Endodermal cell (in vitro differentiated cells): ENCODE measurements at regions not wholly inside any gene's neighbourhood (a gene's known extent, or its start where the extent isn't known, plus 50 kb on each side); places are given as distances from the start of the nearest gene placed in this dataset.

Experiments used
- DNase-seq: peaks from one replicate; pipeline ENCODE4 v3.0.0-alpha.2; 2017
- H3K27ac ChIP-seq: 2 replicates; pipeline ENCODE4 v1.5.1; 2013; ENCODE audit warnings: mild to moderate bottlenecking, low read depth, low read length, moderate library complexity
- H3K27me3 ChIP-seq: 2 replicates; pipeline ENCODE4 v1.6.1; 2013; ENCODE audit warnings: mild to moderate bottlenecking, low read length, moderate library complexity; ENCODE audit not compliant: insufficient read depth, control insufficient read depth, poor library complexity, severe bottlenecking
- H3K36me3 ChIP-seq: 2 replicates; pipeline ENCODE4 v1.7.0; 2013; ENCODE audit warnings: mild to moderate bottlenecking, low read length, moderate library complexity; ENCODE audit not compliant: control insufficient read depth, insufficient read depth
- H3K4me1 ChIP-seq: one replicate; pipeline ENCODE4 v1.7.0; 2013; ENCODE audit warnings: low read length; ENCODE audit not compliant: control insufficient read depth, insufficient read depth
- H3K4me3 ChIP-seq: 2 replicates; pipeline ENCODE4 v1.5.1; 2013; ENCODE audit warnings: mild to moderate bottlenecking, low read length, moderate library complexity
- H3K9ac ChIP-seq: 2 replicates; pipeline ENCODE4 v1.6.1; 2013; ENCODE audit warnings: mild to moderate bottlenecking, low read length, moderate library complexity; ENCODE audit not compliant: poor library complexity, severe bottlenecking; ENCODE audit errors: extremely low read depth
- H3K9me3 ChIP-seq: 2 replicates; pipeline ENCODE4 v1.6.1; 2013; ENCODE audit warnings: mild to moderate bottlenecking, low read length, moderate library complexity; ENCODE audit not compliant: control insufficient read depth
- H3K27ac Mint-ChIP-seq: 2 replicates; pipeline ENCODE4 v1.8.0; 2020; ENCODE audit warnings: mixed read lengths
- H3K27me3 Mint-ChIP-seq: 2 replicates; pipeline ENCODE4 v1.8.0; 2021; ENCODE audit warnings: mild to moderate bottlenecking, mixed read lengths; ENCODE audit not compliant: insufficient read depth
- H3K36me3 Mint-ChIP-seq: 2 replicates; pipeline ENCODE4 v1.8.0; 2020; ENCODE audit warnings: low read depth, mixed read lengths
- H3K4me1 Mint-ChIP-seq: 2 replicates; pipeline ENCODE4 v1.8.0; 2020; ENCODE audit warnings: mixed read lengths
- H3K4me3 Mint-ChIP-seq: 2 replicates; pipeline ENCODE4 v1.8.0; 2020; ENCODE audit warnings: mild to moderate bottlenecking, moderate library complexity, mixed read lengths
- H3K9me3 Mint-ChIP-seq: 2 replicates; pipeline ENCODE4 v1.8.0; 2020; ENCODE audit warnings: mild to moderate bottlenecking, mixed read lengths
- WGBS, 2 experiments: methylation state at CpG; one replicate each; pipeline versions ENCODE4 v1.1.5 to v1.1.7; 2013; ENCODE audit warnings: missing lambda C conversion rate in 2 of 2, mixed read lengths in 1 of 2; ENCODE audit not compliant: insufficient coverage in 1 of 2, insufficient read length in 1 of 2; 5-methylcytosine and 5-hydroxymethylcytosine counted together
- TF ChIP-seq, protein P1 (sequence below): fragments of 200-600 bp; sonication (generic); conservative IDR thresholded peaks from 2 replicates; pipeline ENCODE4 v1.5.0; 2021; ENCODE audit warnings: antibody characterized with exemption, mild to moderate bottlenecking

- Histone ChIP-seq H3K9me3 (peaks cover 27% of the 10 kb centered on the region), H3K36me3 (no peaks in the 10 kb centered on the region), H3K27ac (no peak overlapping the region), H3K4me1 (no peaks in the 10 kb centered on the region), H3K9ac (no peak overlapping the region), H3K27me3 (peaks cover 15% of the 10 kb centered on the region), H3K4me3 (no peak overlapping the region)
- peaks cover 28% of the 10 kb centered on the region for H3K9me3 Mint-ChIP-seq
- H3K27ac Mint-ChIP-seq: no peak overlapping the region
- H3K4me1 Mint-ChIP-seq: no peaks in the 10 kb centered on the region
- WGBS, 2 experiments: 75 to 93% methylated on average over 1 to 2 of the region's 2 CpGs
- H3K4me3 Mint-ChIP-seq: no peak overlapping the region
- DNase-seq: no peak
- TF ChIP-seq, protein P1, sequence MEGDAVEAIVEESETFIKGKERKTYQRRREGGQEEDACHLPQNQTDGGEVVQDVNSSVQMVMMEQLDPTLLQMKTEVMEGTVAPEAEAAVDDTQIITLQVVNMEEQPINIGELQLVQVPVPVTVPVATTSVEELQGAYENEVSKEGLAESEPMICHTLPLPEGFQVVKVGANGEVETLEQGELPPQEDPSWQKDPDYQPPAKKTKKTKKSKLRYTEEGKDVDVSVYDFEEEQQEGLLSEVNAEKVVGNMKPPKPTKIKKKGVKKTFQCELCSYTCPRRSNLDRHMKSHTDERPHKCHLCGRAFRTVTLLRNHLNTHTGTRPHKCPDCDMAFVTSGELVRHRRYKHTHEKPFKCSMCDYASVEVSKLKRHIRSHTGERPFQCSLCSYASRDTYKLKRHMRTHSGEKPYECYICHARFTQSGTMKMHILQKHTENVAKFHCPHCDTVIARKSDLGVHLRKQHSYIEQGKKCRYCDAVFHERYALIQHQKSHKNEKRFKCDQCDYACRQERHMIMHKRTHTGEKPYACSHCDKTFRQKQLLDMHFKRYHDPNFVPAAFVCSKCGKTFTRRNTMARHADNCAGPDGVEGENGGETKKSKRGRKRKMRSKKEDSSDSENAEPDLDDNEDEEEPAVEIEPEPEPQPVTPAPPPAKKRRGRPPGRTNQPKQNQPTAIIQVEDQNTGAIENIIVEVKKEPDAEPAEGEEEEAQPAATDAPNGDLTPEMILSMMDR: no peak
- H3K27me3 Mint-ChIP-seq: peaks cover 8% of the 10 kb centered on the region
- peaks cover 9% of the 10 kb centered on the region for H3K36me3 Mint-ChIP-seq
Measured at GRCh38 chr20:40339661-40340449, 349.2 kb downstream of the MAFB start.

GRCh38 chr20:40336533-40336932 lies 352.5 kb downstream of the MAFB start:
- Mint-ChIP-seq H3K9me3 (no peaks in the 10 kb centered on the region), H3K36me3 (no peaks in the 10 kb centered on the region), H3K27me3 (peaks cover 10% of the 10 kb centered on the region), H3K27ac (no peak overlapping the region), H3K4me1 (peaks cover 8% of the 10 kb centered on the region), H3K4me3 (no peak overlapping the region)
- Histone ChIP-seq H3K4me1 (no peaks in the 10 kb centered on the region), H3K9ac (no peak overlapping the region), H3K4me3 (no peak overlapping the region), H3K27ac (no peak overlapping the region), H3K36me3 (no peaks in the 10 kb centered on the region), H3K27me3 (peaks cover 15% of the 10 kb centered on the region), H3K9me3 (no peaks in the 10 kb centered on the region)
- no peak for DNase-seq
- TF ChIP-seq, protein P1: peak; percentile 22
- 83 to 100% methylated on average over 1 of the region's 1 CpG for WGBS, 2 experiments

DNA sequence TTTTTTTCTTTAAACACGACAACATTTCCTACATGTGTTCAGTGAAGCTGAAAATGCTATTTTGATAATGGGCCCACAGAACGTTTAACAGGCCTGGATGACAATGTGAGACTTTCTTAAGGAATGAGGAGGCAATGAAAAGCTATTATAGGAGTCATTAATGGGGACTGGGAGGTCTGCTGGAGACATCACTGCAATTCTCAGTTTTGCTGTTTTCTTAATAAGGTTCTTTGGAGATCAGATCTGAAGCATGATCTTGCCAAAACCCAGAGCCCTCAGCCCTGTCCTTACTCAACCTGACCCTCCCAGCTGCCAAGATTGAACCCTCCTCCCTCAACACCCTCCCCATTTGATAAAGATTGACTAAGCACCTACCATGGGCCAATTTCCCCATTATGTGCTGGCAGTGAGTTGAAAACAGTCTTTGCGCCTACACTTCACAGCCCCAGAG lies 353.1 kb downstream of the MAFB start:
- WGBS, 2 experiments: 88 to 100% methylated on average over 2 to 3 of the region's 3 CpGs
- TF ChIP-seq, protein P1: no peak
- no peaks in the 10 kb centered on the region for H3K9me3 ChIP-seq
- no peak overlapping the region for H3K27ac ChIP-seq
- H3K36me3 ChIP-seq: no peaks in the 10 kb centered on the region
- Mint-ChIP-seq H3K4me3 (no peak overlapping the region), H3K9me3 (no peaks in the 10 kb centered on the region), H3K27ac (no peak overlapping the region), H3K4me1 (peaks cover 8% of the 10 kb centered on the region), H3K36me3 (no peaks in the 10 kb centered on the region), H3K27me3 (peaks cover 10% of the 10 kb centered on the region)
- no peak for DNase-seq
- peaks cover 15% of the 10 kb centered on the region for H3K27me3 ChIP-seq
- no peak overlapping the region for H3K9ac ChIP-seq
- H3K4me3 ChIP-seq: no peak overlapping the region
- no peaks in the 10 kb centered on the region for H3K4me1 ChIP-seq
